HG03039 (cell line): ENCODE measurements at regions not wholly inside any gene's neighbourhood (a gene's known extent, or its start where the extent isn't known, plus 50 kb on each side); places are given as distances from the start of the nearest gene placed in this dataset.

Experiments used
- ATAC-seq: cut with Tn5 transposase; IDR thresholded peaks from one replicate; pipeline ENCODE4 v1.9.1; 2021; ENCODE audit warnings: mild to moderate bottlenecking, moderate library complexity; ENCODE audit not compliant: unreplicated experiment

DNA sequence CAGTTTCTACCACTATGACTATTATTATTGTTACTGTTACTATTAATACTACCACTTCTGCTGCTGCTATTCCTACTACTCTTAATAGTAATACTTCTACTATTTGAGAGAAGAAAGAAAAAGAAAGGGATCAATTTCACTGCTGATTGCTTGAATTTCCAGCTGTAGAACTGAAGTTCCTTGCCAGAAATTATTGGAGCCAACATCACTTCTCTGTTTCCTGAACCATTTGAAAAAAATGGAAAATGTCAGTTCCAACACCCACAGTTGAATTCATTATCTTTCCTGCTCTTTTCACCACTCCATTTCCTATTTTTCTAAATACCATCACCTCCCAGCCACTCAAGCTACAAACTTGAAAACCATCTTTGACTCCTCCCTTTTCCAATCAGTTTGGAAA lies 54.1 kb upstream of the PIK3C2G start:
- no peak for ATAC-seq

GRCh38 chr12:18206198-18206597 lies 55.1 kb upstream of the PIK3C2G start:
- ATAC-seq = no peak

DNA sequence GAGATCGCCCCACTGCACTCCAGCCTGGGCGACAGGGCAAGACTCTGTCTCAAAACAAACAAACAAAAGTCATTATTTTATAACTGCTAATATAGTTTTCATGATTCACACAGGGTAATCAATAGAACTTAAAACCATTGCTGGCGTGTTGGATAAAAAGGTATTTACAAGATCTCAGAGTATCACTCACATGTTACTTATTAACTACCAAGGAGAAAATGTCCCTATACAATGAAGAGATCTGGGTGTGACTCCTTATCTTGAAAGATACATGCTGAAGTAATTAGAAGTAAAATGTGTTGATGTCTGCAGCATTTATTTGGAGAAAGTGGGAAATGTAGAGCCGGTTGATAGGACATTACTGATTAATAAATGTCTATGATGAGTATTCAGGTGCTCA lies 57.3 kb upstream of the PIK3C2G start:
- no peak for ATAC-seq

GRCh38 chr12:18192119-18192518 lies 69.2 kb upstream of the PIK3C2G start:
- ATAC-seq = no peak

GRCh38 chr12:18183141-18183540 lies 78.2 kb upstream of the PIK3C2G start:
- no peak for ATAC-seq

- ATAC-seq = no peak
Observed at GRCh38 chr12:18171571-18171970, 81.6 kb upstream of the RERGL start.

DNA sequence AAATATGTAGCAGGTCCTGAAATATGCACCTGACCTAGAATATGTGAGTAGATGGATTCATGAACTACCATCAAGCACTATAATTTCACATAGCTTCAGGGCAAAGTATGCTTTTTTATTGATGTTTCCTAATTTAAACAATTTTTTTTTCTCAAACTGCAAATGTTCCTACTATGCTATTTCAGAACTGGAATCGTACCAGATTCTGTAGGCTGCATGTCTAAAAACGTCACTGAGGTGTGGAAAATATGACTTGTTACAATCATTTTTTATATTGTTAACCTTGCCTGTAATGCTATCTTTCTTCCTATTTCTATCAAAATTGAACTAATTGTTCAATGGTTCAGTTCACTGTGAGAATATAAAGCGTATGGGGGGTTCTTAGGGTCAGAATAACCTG lies 78.0 kb upstream of the RERGL start:
- ATAC-seq = no peak

DNA sequence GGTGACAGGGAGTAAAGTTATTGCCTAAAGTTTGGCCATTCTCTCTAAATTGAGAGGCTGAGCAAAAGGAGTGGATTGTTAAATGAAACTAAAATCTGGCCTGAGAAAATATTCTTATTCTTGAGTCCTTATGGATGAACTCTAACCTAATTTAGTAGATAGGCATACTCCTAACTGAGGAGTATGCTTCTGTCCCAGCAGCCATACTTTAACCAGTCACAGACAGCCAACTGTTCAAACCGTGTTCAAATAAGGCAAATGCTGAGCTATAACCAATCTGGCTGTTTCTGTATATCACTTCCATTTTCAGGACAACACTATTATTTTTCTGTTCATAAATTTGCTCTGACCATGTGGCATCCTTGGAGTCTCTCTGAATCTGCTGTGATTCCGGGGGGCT lies 75.9 kb upstream of the RERGL start:
- ATAC-seq = peak; percentile 31

GRCh38 chr12:18165422-18165871 lies 75.5 kb upstream of the RERGL start:
- ATAC-seq = peak; percentile 99

DNA sequence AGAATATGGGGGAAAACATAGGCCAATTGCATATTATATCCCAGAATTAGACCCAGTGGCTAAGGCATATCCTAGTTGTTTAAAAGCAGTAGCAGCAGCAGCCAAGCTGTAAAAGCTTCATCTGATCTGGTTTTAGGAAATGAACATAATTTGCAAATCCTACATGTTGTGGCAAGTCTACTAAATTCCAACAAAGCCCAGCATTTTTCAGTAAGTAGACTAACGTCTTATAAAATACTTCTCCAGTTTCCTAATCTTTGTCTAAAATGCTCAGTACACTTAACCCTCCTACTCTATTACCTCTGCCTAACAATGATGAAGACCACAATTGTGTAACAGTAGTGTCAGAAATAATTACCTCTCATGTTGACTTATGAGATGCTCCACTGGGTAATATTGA lies 70.9 kb upstream of the RERGL start:
- no peak for ATAC-seq

GRCh38 chr12:18158774-18159557 lies 69.0 kb upstream of the RERGL start:
- ATAC-seq = peak; percentile 51

- ATAC-seq = no peak
Observed at GRCh38 chr12:18153826-18154225, 63.8 kb upstream of the RERGL start.

DNA sequence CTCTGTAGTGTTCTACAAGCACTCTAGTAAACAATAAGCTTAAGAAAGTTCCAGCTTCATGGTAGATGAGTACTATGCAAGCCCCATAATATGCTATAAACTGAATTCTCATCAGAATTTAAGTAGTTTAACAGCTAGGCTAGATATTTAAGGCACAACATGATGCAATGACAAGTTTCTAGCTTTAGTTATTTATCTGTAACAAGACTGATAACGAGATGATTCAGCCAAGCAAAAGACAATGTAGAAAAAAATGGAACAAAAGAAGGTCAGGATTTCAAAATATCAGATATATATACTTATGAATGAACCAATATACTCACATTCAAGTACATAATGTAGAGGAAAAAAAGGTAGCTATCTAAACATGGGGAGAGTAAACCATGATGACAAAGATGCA lies 61.0 kb upstream of the RERGL start:
- ATAC-seq = no peak

GRCh38 chr12:18148961-18149360 lies 59.0 kb upstream of the RERGL start:
- ATAC-seq = no peak

GRCh38 chr12:18146363-18146762 lies 56.4 kb upstream of the RERGL start:
- no peak for ATAC-seq

GRCh38 chr12:18145924-18146323 lies 55.9 kb upstream of the RERGL start:
- ATAC-seq = no peak

GRCh38 chr12:18141048-18141982 lies 51.3 kb upstream of the RERGL start:
- ATAC-seq = no peak

- ATAC-seq = no peak
Observed at GRCh38 chr12:18139989-18140596, 50.1 kb upstream of the RERGL start.
